Endodermal cell (in vitro differentiated cells): ENCODE measurements at regions not wholly inside any gene's neighbourhood (a gene's known extent, or its start where the extent isn't known, plus 50 kb on each side); places are given as distances from the start of the nearest gene placed in this dataset.

Source experiments
- DNase-seq: peaks from one replicate; pipeline ENCODE4 v3.0.0-alpha.2; 2017
- H3K27ac ChIP-seq: 2 replicates; pipeline ENCODE4 v1.5.1; 2013; ENCODE audit warnings: mild to moderate bottlenecking, low read depth, low read length, moderate library complexity
- H3K27me3 ChIP-seq: 2 replicates; pipeline ENCODE4 v1.6.1; 2013; ENCODE audit warnings: mild to moderate bottlenecking, low read length, moderate library complexity; ENCODE audit not compliant: insufficient read depth, control insufficient read depth, poor library complexity, severe bottlenecking
- H3K36me3 ChIP-seq: 2 replicates; pipeline ENCODE4 v1.7.0; 2013; ENCODE audit warnings: mild to moderate bottlenecking, low read length, moderate library complexity; ENCODE audit not compliant: control insufficient read depth, insufficient read depth
- H3K4me1 ChIP-seq: one replicate; pipeline ENCODE4 v1.7.0; 2013; ENCODE audit warnings: low read length; ENCODE audit not compliant: control insufficient read depth, insufficient read depth
- H3K4me3 ChIP-seq: 2 replicates; pipeline ENCODE4 v1.5.1; 2013; ENCODE audit warnings: mild to moderate bottlenecking, low read length, moderate library complexity
- H3K9ac ChIP-seq: 2 replicates; pipeline ENCODE4 v1.6.1; 2013; ENCODE audit warnings: mild to moderate bottlenecking, low read length, moderate library complexity; ENCODE audit not compliant: poor library complexity, severe bottlenecking; ENCODE audit errors: extremely low read depth
- H3K9me3 ChIP-seq: 2 replicates; pipeline ENCODE4 v1.6.1; 2013; ENCODE audit warnings: mild to moderate bottlenecking, low read length, moderate library complexity; ENCODE audit not compliant: control insufficient read depth
- H3K27ac Mint-ChIP-seq: 2 replicates; pipeline ENCODE4 v1.8.0; 2020; ENCODE audit warnings: mixed read lengths
- H3K27me3 Mint-ChIP-seq: 2 replicates; pipeline ENCODE4 v1.8.0; 2021; ENCODE audit warnings: mild to moderate bottlenecking, mixed read lengths; ENCODE audit not compliant: insufficient read depth
- H3K36me3 Mint-ChIP-seq: 2 replicates; pipeline ENCODE4 v1.8.0; 2020; ENCODE audit warnings: low read depth, mixed read lengths
- H3K4me1 Mint-ChIP-seq: 2 replicates; pipeline ENCODE4 v1.8.0; 2020; ENCODE audit warnings: mixed read lengths
- H3K4me3 Mint-ChIP-seq: 2 replicates; pipeline ENCODE4 v1.8.0; 2020; ENCODE audit warnings: mild to moderate bottlenecking, moderate library complexity, mixed read lengths
- H3K9me3 Mint-ChIP-seq: 2 replicates; pipeline ENCODE4 v1.8.0; 2020; ENCODE audit warnings: mild to moderate bottlenecking, mixed read lengths
- CTCF ChIP-seq: fragments of 200-600 bp; sonication (generic); conservative IDR thresholded peaks from 2 replicates; pipeline ENCODE4 v1.5.0; 2021; ENCODE audit warnings: antibody characterized with exemption, mild to moderate bottlenecking
- WGBS, 2 experiments: methylation state at CpG; one replicate each; pipeline versions ENCODE4 v1.1.5 to v1.1.7; 2013; ENCODE audit warnings: missing lambda C conversion rate in 2 of 2, mixed read lengths in 1 of 2; ENCODE audit not compliant: insufficient coverage in 1 of 2, insufficient read length in 1 of 2; 5-methylcytosine and 5-hydroxymethylcytosine counted together

- H3K4me3 ChIP-seq = no peak overlapping the region
- no peak overlapping the region for H3K9ac ChIP-seq
- no CpG with 5 or more reads among the region's 1 CpG for WGBS, 2 experiments
- H3K4me3 Mint-ChIP-seq = no peak overlapping the region
- no peak for TF ChIP-seq CTCF
- DNase-seq = no peak
- H3K27ac Mint-ChIP-seq = no peak overlapping the region
- H3K36me3 ChIP-seq = no peaks in the 10 kb centered on the region
- H3K36me3 Mint-ChIP-seq = no peaks in the 10 kb centered on the region
- H3K4me1 ChIP-seq = no peaks in the 10 kb centered on the region
- H3K27me3 ChIP-seq = no peaks in the 10 kb centered on the region
- no peak overlapping the region for H3K27ac ChIP-seq
- H3K4me1 Mint-ChIP-seq = no peaks in the 10 kb centered on the region
- no peaks in the 10 kb centered on the region for H3K9me3 Mint-ChIP-seq
- no peaks in the 10 kb centered on the region for H3K27me3 Mint-ChIP-seq
- H3K9me3 ChIP-seq = no peaks in the 10 kb centered on the region
Measured at GRCh38 chr17:71730871-71731270, 389.9 kb upstream of the SOX9 start.

GRCh38 chr17:71735893-71736292, 384.9 kb upstream of the SOX9 start:
- H3K27me3 Mint-ChIP-seq = no peaks in the 10 kb centered on the region
- Histone ChIP-seq H3K9ac (no peak overlapping the region), H3K4me3 (no peak overlapping the region), H3K36me3 (no peaks in the 10 kb centered on the region), H3K9me3 (no peaks in the 10 kb centered on the region), H3K4me1 (no peaks in the 10 kb centered on the region), H3K27me3 (no peaks in the 10 kb centered on the region), H3K27ac (no peak overlapping the region)
- no peaks in the 10 kb centered on the region for H3K36me3 Mint-ChIP-seq
- no peak for DNase-seq
- H3K27ac Mint-ChIP-seq = no peak overlapping the region
- WGBS, 2 experiments = 88% methylated on average over 4 of the region's 4 CpGs; no CpG with 5 or more reads in 1 of the 2 experiments
- TF ChIP-seq CTCF = no peak
- H3K4me3 Mint-ChIP-seq = no peak overlapping the region
- H3K4me1 Mint-ChIP-seq = no peaks in the 10 kb centered on the region
- no peaks in the 10 kb centered on the region for H3K9me3 Mint-ChIP-seq

- no peak overlapping the region for H3K4me3 ChIP-seq
- H3K27ac ChIP-seq = no peak overlapping the region
- Mint-ChIP-seq H3K27me3 (peaks cover 3% of the 10 kb centered on the region), H3K4me3 (no peak overlapping the region), H3K27ac (no peak overlapping the region), H3K9me3 (no peaks in the 10 kb centered on the region), H3K36me3 (no peaks in the 10 kb centered on the region), H3K4me1 (no peaks in the 10 kb centered on the region)
- no peaks in the 10 kb centered on the region for H3K9me3 ChIP-seq
- H3K27me3 ChIP-seq = no peaks in the 10 kb centered on the region
- WGBS, 2 experiments = 89 to 100% methylated on average over 2 to 3 of the region's 3 CpGs
- no peaks in the 10 kb centered on the region for H3K4me1 ChIP-seq
- no peaks in the 10 kb centered on the region for H3K36me3 ChIP-seq
- no peak for TF ChIP-seq CTCF
- H3K9ac ChIP-seq = no peak overlapping the region
- DNase-seq = no peak
Measured at GRCh38 chr17:71740866-71741265, 380.0 kb upstream of the SOX9 start.
